ENCODE measurements at regions not wholly inside any gene's neighbourhood (a gene's known extent, or its start where the extent isn't known, plus 50 kb on each side); places are given as distances from the start of the nearest gene placed in this dataset.

DNA sequence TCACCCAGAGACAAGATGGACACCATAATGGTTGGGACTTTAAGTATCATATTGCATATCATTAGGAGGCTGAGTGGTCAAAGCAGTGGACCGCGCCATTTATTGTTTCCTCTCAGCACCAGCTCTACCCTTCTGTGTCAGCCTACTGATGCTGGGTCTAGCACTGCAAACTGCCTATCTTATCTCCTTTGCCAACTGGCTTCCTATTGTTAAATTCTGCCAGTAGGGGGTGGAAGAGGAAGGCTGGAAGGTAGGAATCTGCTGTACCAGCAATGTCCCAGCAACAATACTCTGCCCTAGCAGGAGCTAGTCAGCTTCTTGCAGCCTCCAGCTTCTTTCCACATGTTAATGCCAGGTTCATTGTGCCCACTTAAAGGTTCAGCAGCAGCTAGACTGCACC, 367.1 kb upstream of the PDGFD start:
- Histone ChIP-seq H3K36me3 (ENCODE audit: control insufficient read depth in 2 of 2, insufficient read depth in 1 of 2, low read length in 2 of 2) (no peaks in the 10 kb centered on the region), H3K4me1 (ENCODE audit: control insufficient read depth, insufficient read depth, low read length) (no peaks in the 10 kb centered on the region), H3K4me3 (ENCODE audit: low read depth, low read length) (no peak overlapping the region), H3K9me3 (ENCODE audit: control insufficient read depth, insufficient read depth, low read depth, low read length) (no peaks in the 10 kb centered on the region), H3K27ac (ENCODE audit: extremely low read depth, low read depth, low read length) (no peak overlapping the region)
- TF ChIP-seq KLF9 (tag by site-specific recombination; IDR thresholded peaks at IDR 0.05; ENCODE audit: low read depth): no peak
- TF ChIP-seq ZNF777 (tag by site-specific recombination; IDR thresholded peaks at IDR 0.05; ENCODE audit: borderline replicate concordance): no peak
- TF ChIP-seq ZNF843 (tag by site-specific recombination; IDR thresholded peaks at IDR 0.05): no peak
- TF ChIP-seq ZFP3 (tag by site-specific recombination; IDR thresholded peaks at IDR 0.05; ENCODE audit: low read depth): no peak
- no peak for TF ChIP-seq ZNF10 (tag by site-specific recombination; IDR thresholded peaks at IDR 0.05)
- TF ChIP-seq ZNF155 (tag by site-specific recombination; IDR thresholded peaks at IDR 0.05): no peak
- no peak for TF ChIP-seq ZNF571 (tag by site-specific recombination; IDR thresholded peaks at IDR 0.05)
- TF ChIP-seq, protein P1, sequence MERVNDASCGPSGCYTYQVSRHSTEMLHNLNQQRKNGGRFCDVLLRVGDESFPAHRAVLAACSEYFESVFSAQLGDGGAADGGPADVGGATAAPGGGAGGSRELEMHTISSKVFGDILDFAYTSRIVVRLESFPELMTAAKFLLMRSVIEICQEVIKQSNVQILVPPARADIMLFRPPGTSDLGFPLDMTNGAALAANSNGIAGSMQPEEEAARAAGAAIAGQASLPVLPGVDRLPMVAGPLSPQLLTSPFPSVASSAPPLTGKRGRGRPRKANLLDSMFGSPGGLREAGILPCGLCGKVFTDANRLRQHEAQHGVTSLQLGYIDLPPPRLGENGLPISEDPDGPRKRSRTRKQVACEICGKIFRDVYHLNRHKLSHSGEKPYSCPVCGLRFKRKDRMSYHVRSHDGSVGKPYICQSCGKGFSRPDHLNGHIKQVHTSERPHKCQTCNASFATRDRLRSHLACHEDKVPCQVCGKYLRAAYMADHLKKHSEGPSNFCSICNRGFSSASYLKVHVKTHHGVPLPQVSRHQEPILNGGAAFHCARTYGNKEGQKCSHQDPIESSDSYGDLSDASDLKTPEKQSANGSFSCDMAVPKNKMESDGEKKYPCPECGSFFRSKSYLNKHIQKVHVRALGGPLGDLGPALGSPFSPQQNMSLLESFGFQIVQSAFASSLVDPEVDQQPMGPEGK (tag by site-specific recombination; IDR thresholded peaks at IDR 0.05): no peak
- ChIA-PET POLR2A (no interaction called here), CTCF (interaction anchor here (1.1 to 1.3 kb wide), 2 partner anchors 65 to 1332 kb away, joined by 3 to 4 read pairs; no protein-coding TSS in a partner anchor)

DNA sequence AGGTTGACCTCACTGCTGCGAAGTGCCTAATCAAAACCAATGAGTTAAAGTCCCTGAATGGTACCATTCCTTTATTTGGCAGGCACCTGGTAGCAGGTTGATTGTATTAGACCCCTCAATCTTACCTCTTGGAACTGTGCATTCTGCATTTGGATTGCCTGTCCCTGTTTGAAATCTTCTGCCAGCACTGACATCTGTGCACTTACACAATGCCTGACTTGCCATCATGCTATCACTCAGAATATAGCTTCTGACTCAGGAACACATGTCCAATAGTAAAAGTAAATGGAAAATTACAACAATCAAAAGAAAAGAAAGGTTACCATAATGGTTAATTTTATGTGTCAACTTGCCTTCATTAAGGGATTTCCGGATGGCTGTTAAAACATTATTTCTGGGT, 366.0 kb upstream of the PDGFD start:
- Histone ChIP-seq H3K36me3 (ENCODE audit: control insufficient read depth in 2 of 2, insufficient read depth in 1 of 2, low read length in 2 of 2) (no peaks in the 10 kb centered on the region), H3K4me1 (ENCODE audit: control insufficient read depth, insufficient read depth, low read length) (no peaks in the 10 kb centered on the region), H3K27ac (ENCODE audit: extremely low read depth, low read depth, low read length) (no peak overlapping the region), H3K4me3 (ENCODE audit: low read depth, low read length) (no peak overlapping the region), H3K9me3 (ENCODE audit: control insufficient read depth, insufficient read depth, low read depth, low read length) (no peaks in the 10 kb centered on the region)
- ChIA-PET CTCF (no interaction called here), POLR2A (no interaction called here)
- no peak for TF ChIP-seq RBAK (tag by site-specific recombination; IDR thresholded peaks at IDR 0.05)
- TF ChIP-seq SP2 (tag by site-specific recombination; IDR thresholded peaks at IDR 0.05): no peak

DNA sequence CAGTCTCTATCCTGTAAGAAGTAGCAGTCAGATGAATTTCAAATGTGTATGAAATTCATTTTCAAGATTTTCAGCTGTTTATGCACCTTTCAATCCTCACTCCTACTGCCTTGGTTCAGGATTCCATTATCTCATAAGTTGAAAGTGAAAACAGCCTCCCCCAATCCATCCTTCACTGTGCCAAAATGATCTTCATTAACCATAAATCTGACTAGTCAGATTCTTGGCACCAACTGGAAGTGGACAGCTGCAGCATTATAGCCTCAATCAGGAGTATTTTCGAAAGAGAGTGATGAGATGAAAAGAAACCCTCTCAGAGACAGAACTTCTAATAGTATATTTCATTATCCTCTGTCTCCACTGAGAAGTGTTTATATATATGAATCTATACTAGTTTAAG, 365.3 kb upstream of the PDGFD start:
- POLR2A ChIA-PET: no interaction called here
- Histone ChIP-seq H3K9me3 (ENCODE audit: control insufficient read depth, insufficient read depth, low read depth, low read length) (no peaks in the 10 kb centered on the region), H3K4me3 (ENCODE audit: low read depth, low read length) (no peak overlapping the region), H3K27ac (ENCODE audit: extremely low read depth, low read depth, low read length) (no peak overlapping the region), H3K36me3 (ENCODE audit: control insufficient read depth in 2 of 2, insufficient read depth in 1 of 2, low read length in 2 of 2) (no peaks in the 10 kb centered on the region), H3K4me1 (ENCODE audit: control insufficient read depth, insufficient read depth, low read length) (no peaks in the 10 kb centered on the region)
- TF ChIP-seq IKZF3 (tag by site-specific recombination; IDR thresholded peaks at IDR 0.05) (no peak), ZNF202 (tag by site-specific recombination; IDR thresholded peaks at IDR 0.05; ENCODE audit: borderline replicate concordance) (no peak), KLF7 (tag by site-specific recombination; IDR thresholded peaks at IDR 0.05; ENCODE audit: borderline replicate concordance) (no peak), ZNF701 (tag by site-specific recombination; IDR thresholded peaks at IDR 0.05) (no peak), ZNF146 (tag by site-specific recombination; IDR thresholded peaks at IDR 0.05) (no peak), ZNF561 (tag by site-specific recombination; IDR thresholded peaks at IDR 0.05; ENCODE audit: borderline replicate concordance) (no peak), ZXDB (tag by site-specific recombination; IDR thresholded peaks at IDR 0.05) (no peak), ZNF558 (tag by site-specific recombination; IDR thresholded peaks at IDR 0.05) (no peak), ZNF707 (tag by site-specific recombination; IDR thresholded peaks at IDR 0.05) (no peak), MYNN (tag by site-specific recombination; IDR thresholded peaks at IDR 0.05; ENCODE audit: borderline replicate concordance) (no peak), ZNF16 (tag by site-specific recombination; IDR thresholded peaks at IDR 0.05; ENCODE audit: low read depth) (no peak), ZNF394 (tag by site-specific recombination; IDR thresholded peaks at IDR 0.05; ENCODE audit: borderline replicate concordance) (no peak), ZNF76 (tag by site-specific recombination; IDR thresholded peaks at IDR 0.05; ENCODE audit: borderline replicate concordance, low read depth) (no peak), ZNF629 (tag by site-specific recombination; IDR thresholded peaks at IDR 0.05) (no peak)
- TF ChIP-seq, protein P2, sequence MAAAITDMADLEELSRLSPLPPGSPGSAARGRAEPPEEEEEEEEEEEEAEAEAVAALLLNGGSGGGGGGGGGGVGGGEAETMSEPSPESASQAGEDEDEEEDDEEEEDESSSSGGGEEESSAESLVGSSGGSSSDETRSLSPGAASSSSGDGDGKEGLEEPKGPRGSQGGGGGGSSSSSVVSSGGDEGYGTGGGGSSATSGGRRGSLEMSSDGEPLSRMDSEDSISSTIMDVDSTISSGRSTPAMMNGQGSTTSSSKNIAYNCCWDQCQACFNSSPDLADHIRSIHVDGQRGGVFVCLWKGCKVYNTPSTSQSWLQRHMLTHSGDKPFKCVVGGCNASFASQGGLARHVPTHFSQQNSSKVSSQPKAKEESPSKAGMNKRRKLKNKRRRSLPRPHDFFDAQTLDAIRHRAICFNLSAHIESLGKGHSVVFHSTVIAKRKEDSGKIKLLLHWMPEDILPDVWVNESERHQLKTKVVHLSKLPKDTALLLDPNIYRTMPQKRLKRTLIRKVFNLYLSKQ (tag by site-specific recombination; IDR thresholded peaks at IDR 0.05; ENCODE audit: borderline replicate concordance): no peak
- TF ChIP-seq, protein P3, sequence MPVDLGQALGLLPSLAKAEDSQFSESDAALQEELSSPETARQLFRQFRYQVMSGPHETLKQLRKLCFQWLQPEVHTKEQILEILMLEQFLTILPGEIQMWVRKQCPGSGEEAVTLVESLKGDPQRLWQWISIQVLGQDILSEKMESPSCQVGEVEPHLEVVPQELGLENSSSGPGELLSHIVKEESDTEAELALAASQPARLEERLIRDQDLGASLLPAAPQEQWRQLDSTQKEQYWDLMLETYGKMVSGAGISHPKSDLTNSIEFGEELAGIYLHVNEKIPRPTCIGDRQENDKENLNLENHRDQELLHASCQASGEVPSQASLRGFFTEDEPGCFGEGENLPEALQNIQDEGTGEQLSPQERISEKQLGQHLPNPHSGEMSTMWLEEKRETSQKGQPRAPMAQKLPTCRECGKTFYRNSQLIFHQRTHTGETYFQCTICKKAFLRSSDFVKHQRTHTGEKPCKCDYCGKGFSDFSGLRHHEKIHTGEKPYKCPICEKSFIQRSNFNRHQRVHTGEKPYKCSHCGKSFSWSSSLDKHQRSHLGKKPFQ (tag by site-specific recombination; IDR thresholded peaks at IDR 0.05): no peak
- TF ChIP-seq, protein P4, sequence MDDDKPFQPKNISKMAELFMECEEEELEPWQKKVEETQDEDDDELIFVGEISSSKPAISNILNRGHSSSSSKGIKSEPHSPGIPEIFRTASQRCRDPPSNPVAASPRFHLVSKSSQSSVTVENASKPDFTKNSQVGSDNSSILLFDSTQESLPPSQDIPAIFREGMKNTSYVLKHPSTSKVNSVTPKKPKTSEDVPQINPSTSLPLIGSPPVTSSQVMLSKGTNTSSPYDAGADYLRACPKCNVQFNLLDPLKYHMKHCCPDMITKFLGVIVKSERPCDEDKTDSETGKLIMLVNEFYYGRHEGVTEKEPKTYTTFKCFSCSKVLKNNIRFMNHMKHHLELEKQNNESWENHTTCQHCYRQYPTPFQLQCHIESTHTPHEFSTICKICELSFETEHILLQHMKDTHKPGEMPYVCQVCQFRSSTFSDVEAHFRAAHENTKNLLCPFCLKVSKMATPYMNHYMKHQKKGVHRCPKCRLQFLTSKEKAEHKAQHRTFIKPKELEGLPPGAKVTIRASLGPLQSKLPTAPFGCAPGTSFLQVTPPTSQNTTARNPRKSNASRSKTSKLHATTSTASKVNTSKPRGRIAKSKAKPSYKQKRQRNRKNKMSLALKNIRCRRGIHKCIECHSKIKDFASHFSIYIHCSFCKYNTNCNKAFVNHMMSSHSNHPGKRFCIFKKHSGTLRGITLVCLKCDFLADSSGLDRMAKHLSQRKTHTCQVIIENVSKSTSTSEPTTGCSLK (tag by site-specific recombination; IDR thresholded peaks at IDR 0.05): no peak
- CTCF ChIA-PET: no interaction called here

All from HEK293 (cell line).